GM11168 (cell line): ENCODE measurements at regions not wholly inside any gene's neighbourhood (a gene's known extent, or its start where the extent isn't known, plus 50 kb on each side); places are given as distances from the start of the nearest gene placed in this dataset.
"Not testable (repeated sequence)": the region's sequence is repeated elsewhere in the genome, so short reads cannot be mapped to it uniquely, and the experiment has no call there.

Experiments used
- in situ Hi-C: fragments of 300-500 bp; cut with MboI; formaldehyde crosslinking; loops from one replicate; pipeline ENCODE4 v1.12.0; 2022; ENCODE audit warnings: low sequenced_read_pairs; ENCODE audit not compliant: unreplicated experiment

DNA sequence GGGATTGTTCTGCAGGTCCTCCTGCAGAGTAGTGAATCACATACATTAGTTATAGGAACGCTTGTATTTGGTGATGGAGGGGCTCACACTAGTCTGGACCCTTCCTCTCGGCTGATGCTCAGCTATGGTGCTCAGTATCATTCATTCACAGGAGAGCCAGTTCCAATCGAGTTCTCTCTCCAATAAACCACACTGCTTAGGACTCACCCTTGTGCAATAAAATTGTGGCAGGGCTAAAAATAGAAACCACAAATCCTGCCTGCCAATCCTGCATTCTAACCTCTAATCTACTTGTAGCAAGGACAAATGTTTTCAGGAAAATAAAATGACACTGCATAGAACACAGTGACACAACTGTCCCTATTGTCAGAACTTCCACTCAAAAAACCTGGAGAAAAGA is 138.4 kb upstream of the TBL1XR1 start:
- in situ Hi-C loops, result no loop called here

DNA sequence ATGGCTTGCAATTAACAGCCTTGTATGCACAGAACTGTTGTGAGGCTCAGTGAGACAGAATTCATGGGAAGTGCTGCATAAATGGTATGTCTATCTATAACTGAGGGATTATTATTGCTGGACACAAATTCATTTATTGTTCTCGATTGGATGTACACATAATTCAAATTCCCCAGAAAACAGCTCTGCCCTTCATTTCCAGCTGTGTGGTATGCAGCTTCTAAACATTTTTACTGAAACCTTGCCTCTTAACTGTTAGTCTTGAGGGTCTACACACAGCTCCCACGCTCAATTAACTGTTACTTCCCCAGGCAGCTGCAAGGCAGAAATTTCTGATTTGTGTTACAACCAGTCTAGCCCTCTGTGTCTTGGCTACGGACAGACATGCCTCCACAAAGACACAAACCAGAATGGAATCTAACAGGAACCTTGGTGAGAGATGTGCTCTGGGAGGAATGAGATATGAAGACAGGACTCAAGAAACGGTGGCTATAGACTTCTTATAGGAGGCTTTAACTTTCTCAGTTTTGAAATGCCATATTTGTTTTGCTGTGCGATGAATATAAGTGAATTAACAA is 139.7 kb upstream of the TBL1XR1 start:
- in situ Hi-C loops, result no loop called here

DNA sequence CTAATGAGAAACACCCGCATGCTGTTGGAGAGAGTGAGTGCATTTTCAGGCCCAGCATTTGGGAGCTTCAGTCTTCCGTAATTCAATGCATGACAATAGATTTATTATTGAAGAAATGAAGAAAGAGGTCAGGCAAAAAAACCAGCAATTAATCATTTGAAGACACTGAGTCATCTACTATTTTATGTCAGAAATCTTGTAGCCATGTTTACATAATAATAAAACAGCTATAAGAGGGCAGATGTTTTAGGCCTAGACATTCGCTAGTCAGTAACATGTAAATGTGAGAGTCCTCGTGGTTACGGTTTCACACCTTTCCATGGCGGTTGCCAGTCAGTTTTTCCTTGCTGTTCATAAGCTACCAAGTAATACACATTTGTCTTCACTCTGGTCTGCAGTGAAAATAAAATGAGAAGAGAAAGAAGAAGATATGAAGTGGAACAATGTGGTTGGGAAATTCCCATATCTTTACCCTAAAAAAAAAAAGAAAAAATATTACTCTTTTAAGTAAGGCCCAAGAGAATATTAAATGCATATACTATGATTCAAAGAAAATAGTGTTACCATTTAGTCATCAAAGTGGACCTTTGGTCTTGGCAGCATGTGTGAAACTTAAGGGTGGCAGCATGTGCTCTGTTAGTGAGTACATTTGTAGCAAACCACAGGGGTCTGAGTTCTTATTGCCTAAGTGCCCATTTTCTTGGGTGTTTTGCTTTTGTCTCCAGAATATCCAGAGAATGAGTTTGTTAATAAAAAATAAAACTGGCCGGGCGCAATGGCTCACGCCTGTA is 140.5 kb upstream of the TBL1XR1 start:
- in situ Hi-C loops, result no loop called here

DNA sequence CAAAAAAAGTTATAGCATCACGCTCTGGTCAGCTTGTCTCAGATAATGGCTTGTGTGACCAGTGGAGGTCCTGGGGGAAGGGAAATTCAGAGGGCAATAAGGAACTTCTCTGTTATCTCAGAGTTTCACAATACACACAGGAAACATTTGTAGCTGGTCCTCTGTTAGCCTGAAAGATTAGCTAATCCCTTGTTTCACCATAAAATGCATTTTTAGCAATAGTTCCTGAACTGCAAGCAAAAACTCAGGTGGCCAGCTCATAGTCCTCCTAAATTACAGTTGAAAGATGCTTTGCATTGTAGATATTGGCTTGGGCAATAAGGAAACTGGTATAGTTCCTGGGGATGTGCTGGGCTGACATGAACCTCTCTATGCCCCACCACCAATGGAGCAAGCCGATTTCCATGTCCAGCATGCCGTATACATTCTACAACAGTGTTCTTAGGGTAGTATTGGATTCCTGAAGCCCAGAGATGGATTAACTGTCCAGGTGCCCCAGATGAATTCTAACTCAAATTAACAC is 141.5 kb upstream of the TBL1XR1 start:
- in situ Hi-C loops, result no loop called here

DNA sequence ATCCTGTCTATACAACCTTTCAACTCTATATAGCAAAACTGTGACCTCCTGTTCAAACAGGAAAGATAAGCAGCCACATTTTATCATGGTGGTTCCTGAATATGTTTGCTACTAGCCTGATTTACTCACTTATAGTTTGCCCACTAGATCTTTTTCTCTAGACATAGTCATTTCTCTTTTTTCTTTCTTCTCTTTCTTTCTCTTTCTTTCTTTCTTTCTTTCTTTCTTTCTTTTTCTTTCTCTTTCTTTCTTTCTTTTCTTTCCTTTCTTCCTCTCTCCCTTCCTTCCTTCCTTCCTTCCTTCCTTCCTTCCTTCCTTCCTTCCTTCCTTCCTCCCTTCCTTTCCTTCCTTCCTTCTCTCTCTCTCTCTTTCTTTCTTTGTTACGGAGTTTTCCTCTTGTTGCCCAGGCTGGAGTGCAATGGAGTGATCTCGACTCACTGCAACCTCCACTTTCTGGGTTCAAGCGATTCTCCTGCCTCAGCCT is 142.0 kb upstream of the TBL1XR1 start:
- in situ Hi-C loops, result not testable (repeated sequence)

DNA sequence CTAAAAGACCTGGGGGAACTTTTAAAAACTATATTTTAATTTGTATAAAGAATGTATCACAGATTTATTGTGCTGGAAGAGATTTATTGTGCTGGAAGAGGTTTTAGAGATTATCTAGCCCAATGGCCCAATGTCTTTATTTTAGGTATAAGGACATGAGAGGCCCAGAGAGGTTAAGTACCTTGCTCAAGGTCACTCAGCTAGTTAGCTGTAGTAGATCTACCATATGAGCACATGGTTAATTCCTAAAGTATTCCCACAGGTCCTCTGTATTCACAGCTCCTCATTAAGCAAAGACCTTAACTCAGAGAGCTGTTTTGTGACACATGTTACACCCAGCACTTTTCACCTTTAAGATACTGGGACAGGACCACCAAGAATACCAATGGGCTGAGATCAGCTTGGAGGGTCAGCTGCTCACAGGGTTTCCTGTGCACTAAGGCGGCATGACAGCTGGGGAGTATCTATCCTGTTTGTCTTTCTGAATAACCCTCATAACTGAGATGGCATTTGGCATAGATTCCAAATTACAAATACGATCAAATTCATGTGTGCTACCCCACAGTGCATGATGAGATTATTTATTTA is 143.1 kb upstream of the TBL1XR1 start:
- in situ Hi-C loops, result no loop called here

DNA sequence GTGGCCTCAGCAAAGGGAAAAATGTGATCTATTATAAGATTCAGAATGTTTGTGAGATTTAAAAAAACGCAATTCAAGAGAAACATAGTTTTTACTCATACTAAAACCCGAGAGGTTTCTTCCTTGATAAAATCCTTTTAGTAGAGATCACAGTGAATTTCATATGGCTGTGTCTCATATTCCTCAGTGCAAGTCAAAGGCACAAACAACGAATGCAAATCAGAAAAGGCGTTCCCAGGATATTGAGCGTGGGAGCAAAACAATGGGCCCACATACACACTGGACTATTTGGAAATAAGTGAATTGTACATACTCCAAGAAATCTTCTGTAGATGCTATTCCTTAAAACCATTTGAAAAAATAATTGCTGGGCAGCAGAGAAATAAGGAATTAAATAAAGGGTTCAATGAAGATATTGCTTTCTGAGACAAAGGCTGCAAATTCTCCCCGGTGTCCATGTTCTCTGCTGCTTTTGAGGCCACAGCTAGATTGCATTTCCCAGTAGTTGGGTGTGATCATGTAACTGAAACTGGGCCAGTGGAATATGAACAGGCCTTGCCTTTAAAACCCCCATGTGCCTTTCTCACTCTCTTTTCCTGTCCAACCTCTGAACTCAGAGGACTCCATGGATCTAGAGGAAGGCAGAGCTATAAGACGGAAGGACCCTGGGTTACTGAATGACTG is 144.6 kb upstream of the TBL1XR1 start:
- in situ Hi-C loops, result no loop called here

DNA sequence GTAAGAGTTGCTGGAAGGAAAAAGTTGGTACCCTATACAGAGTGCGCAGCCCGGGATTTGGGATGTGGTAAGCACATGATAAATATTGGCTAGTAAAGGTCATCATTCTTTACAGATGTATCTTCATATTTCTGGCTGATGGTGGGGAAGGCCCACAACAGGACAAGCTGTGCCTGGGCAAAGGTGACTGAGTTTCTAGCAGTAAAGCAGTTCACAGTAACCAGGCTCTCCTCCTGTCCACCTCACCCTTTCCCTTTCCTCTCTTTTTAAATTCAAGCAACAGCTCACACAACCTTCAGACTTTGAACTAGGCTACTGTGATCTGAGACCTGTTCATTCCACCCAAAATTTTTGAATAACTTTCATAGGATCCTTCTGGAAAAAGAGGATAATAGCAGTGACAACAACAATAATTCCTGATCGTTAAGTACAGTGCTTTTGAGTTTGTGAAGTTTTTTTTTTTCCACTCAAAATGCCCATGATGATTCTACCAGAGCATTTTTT is 145.9 kb upstream of the TBL1XR1 start:
- in situ Hi-C loops, result no loop called here

DNA sequence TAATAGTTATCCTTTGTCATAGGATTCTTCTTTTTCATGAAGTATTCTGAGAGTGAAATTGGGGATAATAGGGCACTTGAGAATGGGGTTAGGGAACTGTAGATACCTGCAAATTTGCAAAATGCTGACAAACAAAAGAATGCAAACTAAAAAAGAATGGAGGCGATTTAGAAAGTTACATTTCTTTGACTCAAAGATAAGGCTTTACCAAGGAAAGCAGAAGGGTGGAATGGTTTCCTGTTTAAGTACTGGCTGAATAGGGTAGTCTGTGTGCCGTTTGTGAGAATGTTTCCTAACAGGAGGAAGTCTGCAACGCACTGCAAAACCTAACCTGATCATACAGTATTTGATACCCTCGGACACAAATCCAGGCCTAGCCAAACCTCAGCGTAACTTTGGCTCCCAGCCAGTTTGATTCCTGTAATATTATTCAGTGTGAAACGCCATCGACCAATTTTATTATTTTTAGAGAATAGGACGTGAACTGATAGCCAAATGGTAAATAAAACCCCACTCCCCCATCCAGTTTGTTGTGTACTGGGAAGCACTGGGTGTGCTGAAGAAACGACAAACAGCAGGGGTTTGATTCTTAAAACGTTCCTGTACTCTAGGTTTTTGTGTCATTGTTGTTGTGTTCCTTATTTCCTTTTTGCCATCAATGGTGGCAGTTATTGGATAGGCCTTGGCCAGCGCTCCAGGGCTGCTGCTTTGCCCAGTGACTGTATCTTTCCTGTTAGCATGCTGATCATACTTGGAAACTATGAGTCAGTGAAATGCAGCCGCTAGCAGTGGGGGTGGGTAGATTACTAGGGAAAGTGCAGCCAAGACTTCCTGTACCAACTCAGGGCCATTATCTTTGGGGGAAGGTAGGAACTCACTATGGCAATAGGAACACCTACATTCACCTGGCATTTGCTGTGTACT is 148.0 kb upstream of the TBL1XR1 start:
- in situ Hi-C loops, result no loop called here

DNA sequence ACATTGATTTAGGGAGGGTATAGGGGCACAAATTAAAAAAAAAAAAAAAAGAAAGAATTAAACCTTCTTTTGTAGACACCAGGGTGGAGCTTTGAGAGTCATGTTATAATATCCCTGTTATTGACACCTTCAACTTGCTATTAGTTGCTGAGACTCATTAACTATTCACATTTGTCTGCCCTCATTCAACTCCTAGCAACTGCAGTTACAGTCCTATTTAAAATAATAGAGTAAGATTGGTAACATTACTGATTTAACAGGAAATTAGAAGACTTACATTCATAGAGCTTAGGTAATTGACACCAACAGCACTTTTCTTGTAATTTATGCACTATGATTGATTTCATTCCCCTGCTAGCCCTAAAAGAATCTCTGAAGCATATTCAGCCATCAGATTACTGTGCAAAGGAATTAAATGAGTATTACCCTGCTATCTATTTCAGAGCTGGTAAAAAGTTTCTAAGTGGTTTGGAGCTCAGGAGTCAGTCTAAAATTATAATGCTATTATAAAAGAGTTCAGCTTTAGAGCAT is 148.8 kb upstream of the TBL1XR1 start:
- in situ Hi-C loops, result no loop called here

DNA sequence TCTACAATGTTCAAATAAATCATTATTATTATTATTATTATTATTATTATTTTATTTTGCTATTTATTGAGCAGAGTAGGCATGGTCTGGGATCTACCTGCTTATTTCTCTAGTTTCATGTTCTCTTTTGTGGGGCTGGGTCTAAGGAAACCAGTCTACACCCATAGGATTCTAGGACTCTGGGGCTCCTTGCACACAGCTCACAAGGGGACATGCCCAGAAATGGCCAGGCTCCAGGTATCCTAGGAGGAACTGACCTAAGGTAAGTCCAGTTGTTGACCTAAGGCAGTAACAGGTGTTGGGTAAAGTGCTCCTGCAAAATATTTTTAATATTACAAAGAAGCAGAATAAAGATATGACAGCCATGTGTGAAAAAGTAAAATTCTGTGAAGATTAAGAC is 149.6 kb upstream of the TBL1XR1 start:
- in situ Hi-C loops, result no loop called here

DNA sequence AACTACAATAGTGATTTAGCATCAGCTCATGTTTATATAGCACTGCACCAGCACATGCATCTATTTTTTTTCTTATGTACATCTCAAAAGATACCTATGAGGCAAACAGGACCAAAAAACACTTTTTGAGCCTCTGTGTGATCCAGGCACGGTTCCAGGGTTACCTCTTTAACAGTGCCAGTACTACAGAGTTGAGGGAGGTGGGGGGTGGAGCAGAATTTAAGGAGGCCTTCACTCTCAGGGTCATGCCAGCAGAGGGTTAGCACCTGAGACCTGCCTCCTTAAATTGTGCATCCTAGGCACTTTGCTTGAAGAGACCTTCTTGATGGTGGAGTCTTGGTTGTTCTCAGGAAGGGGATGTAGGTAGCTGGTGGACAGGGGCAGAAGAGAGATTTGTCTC is 150.3 kb upstream of the TBL1XR1 start:
- in situ Hi-C loops, result no loop called here

DNA sequence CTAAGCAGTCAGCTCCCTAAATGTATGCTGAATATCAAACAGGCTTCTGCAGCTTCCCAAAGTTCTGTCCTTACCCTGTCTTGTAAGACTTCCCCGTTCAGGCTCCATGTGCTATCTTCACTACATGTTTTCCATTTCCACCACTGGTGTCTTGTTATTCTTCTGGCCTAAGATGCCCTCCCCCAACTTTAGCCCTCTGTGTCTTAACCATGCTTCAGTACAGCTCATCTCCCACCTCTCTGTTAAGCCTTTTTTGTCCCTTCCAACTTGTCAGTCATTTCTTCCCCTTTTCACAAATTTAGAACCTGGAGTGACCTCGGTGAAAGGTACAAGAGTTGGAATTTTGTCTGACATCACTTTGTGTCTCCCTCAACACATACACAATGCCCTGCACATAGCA is 151.7 kb upstream of the TBL1XR1 start:
- in situ Hi-C loops, result no loop called here

DNA sequence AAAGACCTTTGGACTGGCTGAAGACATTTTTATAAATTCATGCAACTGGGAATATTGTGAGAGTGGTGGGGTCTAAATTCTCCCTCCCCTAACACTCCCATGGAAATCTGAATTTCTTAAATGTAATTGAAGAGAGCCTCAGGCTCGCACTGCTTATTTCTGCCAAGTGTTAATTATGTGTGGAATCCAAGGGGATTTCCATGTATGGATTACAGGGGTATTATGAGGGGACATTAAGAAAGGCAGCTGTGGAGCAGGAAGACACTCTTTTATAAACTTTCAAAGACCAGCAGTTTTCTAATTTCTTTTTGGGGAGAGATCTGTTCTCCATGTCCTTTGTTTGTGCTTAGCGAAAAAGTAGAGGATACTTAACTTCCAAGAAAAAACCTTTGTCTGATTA is 152.1 kb upstream of the TBL1XR1 start:
- in situ Hi-C loops, result no loop called here

DNA sequence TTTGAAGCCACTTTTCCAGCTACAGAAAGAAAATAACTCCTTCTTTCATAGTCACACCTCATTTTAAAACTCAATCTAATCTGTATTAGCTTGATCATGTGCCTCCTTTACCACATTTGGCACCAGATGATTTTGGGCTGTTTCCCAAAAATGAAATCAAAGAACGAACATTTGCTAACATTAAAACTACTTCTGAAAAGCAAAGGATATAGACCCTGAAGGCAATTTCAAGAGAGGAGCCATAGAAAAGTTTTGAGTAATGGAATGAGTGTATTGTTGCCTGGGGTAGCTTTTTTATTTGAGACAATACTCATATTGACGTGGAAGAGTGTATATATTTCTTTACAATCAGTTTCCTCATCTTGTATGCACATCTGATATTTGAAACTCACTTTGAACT is 152.8 kb upstream of the TBL1XR1 start:
- in situ Hi-C loops, result loop anchor here (10.0 kb wide), 2 partner anchors 145 to 295 kb away; no protein-coding TSS in a partner anchor

DNA sequence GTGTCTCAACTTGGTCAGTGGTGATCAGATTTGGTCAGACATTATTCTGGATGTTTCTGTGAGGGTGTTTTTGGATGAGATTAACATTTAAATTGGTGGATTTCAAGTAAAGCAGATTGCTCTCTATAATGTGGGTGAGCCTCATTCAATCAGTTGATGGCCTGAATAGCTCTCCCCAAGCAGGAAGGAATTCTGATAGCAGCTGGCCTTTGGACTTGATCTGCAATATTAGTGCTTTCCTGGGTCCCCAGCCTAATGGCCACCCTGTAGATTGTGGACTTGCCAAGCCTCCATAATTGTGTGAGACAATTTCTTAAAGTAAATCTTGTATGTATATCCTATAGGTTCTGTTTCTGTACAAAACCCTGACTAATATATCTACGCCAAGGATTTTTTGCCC is 153.9 kb upstream of the TBL1XR1 start:
- in situ Hi-C loops, result loop anchor here (10.0 kb wide), 2 partner anchors 146 to 296 kb away; no protein-coding TSS in a partner anchor

DNA sequence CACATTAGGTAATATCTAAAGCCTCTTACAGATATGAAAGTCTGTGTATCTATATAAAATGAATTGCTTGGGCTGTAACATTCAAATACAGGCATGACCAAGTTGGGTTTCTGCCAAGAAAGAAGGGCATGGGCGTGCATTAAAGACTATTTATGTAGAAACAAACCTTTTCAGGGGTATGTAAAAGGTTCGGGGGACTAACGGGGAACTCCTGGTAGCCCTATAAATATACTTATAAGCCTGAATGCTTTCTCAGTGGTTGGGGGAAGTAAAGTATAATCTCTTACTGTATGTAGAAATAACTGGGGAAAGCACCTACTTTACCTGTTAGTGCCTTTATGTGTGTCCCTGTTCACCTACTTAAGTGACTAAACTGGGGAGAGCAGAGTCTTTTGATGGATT is 154.5 kb upstream of the TBL1XR1 start:
- in situ Hi-C loops, result loop anchor here (10.0 kb wide), 2 partner anchors 147 to 297 kb away; no protein-coding TSS in a partner anchor

DNA sequence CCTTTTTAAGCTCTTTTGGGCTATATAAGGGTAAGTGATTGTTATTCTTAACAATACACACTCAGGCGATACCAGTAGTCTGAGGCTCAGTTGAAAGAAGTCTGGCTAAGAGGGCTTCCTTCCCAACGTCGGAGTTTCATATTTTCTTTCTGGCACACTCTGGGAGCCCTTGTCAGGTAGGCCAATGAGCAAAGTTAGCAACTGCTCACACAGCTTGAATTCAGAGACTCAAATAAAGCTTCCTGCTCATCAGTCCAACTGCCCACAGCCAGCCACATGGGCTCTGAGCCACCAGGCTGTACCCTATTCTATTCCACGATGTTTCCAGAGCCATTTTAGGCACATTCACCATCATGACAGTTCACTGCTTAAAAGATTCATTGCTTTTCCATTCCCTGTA is 155.1 kb upstream of the TBL1XR1 start:
- in situ Hi-C loops, result loop anchor here (10.0 kb wide), 2 partner anchors 148 to 298 kb away; no protein-coding TSS in a partner anchor

DNA sequence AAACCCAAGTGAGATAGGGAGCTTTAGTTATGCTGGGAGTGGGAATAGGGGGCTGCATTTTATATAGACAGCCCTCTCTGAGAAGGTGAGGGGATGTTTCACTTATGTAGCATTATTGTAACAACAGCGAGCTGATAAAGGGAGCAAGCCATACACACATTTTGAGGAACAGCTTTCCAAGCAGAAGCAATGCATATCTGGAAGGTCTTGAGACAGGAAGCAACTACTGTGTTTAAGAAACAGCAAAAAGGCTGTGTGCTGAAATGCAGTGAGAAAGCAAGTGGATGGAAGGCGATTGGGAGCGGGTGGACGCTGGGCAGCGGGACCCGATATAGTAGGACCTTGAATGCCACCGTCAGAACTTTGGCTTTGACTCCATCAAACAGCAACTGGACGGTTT is 155.9 kb upstream of the TBL1XR1 start:
- in situ Hi-C loops, result loop anchor here (10.0 kb wide), 2 partner anchors 148 to 298 kb away; no protein-coding TSS in a partner anchor
